CD8-positive, alpha-beta memory T cell (primary cell): ENCODE measurements at regions not wholly inside any gene's neighbourhood (a gene's known extent, or its start where the extent isn't known, plus 50 kb on each side); places are given as distances from the start of the nearest gene placed in this dataset.

Experiments used
- CTCF ChIA-PET: fragments of 350-600 bp; sonication (Branson Sonifier 250); formaldehyde crosslinking; loops from one replicate; lab custom pipeline; 2021; ENCODE audit warnings: antibody characterized with exemption; lab: Charles Lee
- POLR2A ChIA-PET: fragments of 350-600 bp; sonication (Branson Sonifier 250); formaldehyde crosslinking; loops from one replicate; lab custom pipeline; 2021; ENCODE audit warnings: antibody characterized with exemption; lab: Charles Lee
- DNase-seq, 5 donors: peaks; one replicate each; pipeline versions ENCODE4 v3.0.0 to v3.0.0-alpha.2; 2020 to 2022; ENCODE audit warnings: mixed read lengths in 1 of 5
- H3K27ac ChIP-seq: one replicate; pipeline ENCODE4 v1.7.0; 2013; ENCODE audit warnings: low read depth, mild to moderate bottlenecking, low read length, moderate library complexity
- H3K27me3 ChIP-seq: 2 replicates; pipeline ENCODE4 v1.7.0; 2013; ENCODE audit warnings: low read length, mild to moderate bottlenecking; ENCODE audit not compliant: insufficient read depth, poor library complexity, severe bottlenecking
- H3K36me3 ChIP-seq: 2 replicates; pipeline ENCODE4 v1.7.0; 2013; ENCODE audit warnings: mild to moderate bottlenecking, low read length, moderate library complexity; ENCODE audit not compliant: insufficient read depth
- H3K4me1 ChIP-seq: 2 replicates; pipeline ENCODE4 v1.7.0; 2013; ENCODE audit warnings: mild to moderate bottlenecking, low read length, moderate library complexity; ENCODE audit not compliant: insufficient read depth
- H3K4me3 ChIP-seq: 2 replicates; pipeline ENCODE4 v1.7.0; 2013; ENCODE audit warnings: mild to moderate bottlenecking, low read length
- H3K9me3 ChIP-seq: 2 replicates; pipeline ENCODE4 v1.7.0; 2013; ENCODE audit warnings: mild to moderate bottlenecking, low read length
- H3K27ac Mint-ChIP-seq, 8 donors: one replicate each; pipeline ENCODE4 v1.8.0; 2020 to 2021; ENCODE audit warnings: mixed read lengths in 8 of 8, mild to moderate bottlenecking in 6 of 8, inconsistent platforms in 3 of 8, moderate library complexity in 3 of 8
- H3K27me3 Mint-ChIP-seq, 2 donors: one replicate each; pipeline ENCODE4 v1.8.0; 2020 to 2021; ENCODE audit warnings: mixed read lengths in 2 of 2, mild to moderate bottlenecking in 1 of 2, moderate library complexity in 1 of 2
- H3K36me3 Mint-ChIP-seq, 3 donors: one replicate each; pipeline ENCODE4 v1.8.0; 2020 to 2021; ENCODE audit warnings: mixed read lengths in 3 of 3, inconsistent platforms in 1 of 3, mild to moderate bottlenecking in 1 of 3
- H3K4me1 Mint-ChIP-seq, 3 donors: one replicate each; pipeline ENCODE4 v1.8.0; 2020 to 2021; ENCODE audit warnings: mixed read lengths in 3 of 3, inconsistent platforms in 1 of 3, mild to moderate bottlenecking in 1 of 3
- H3K4me3 Mint-ChIP-seq, 7 donors: one replicate each; pipeline ENCODE4 v1.8.0; 2020 to 2021; ENCODE audit warnings: mixed read lengths in 7 of 7, mild to moderate bottlenecking in 6 of 7, moderate library complexity in 4 of 7, inconsistent platforms in 2 of 7
- H3K9me3 Mint-ChIP-seq, 5 donors: one replicate each; pipeline ENCODE4 v1.8.0; 2020 to 2022; ENCODE audit warnings: mixed read lengths in 5 of 5, mild to moderate bottlenecking in 3 of 5, moderate library complexity in 2 of 5, inconsistent platforms in 1 of 5

GRCh38 chr7:113454597-113455169 lies 336.3 kb upstream of the SMIM30 start:
- no peaks in the 10 kb centered on the region for H3K4me1 ChIP-seq
- H3K36me3 ChIP-seq, result no peaks in the 10 kb centered on the region
- Mint-ChIP-seq H3K27me3 (no peaks in the 10 kb centered on the region), H3K27ac (no peak overlapping the region), H3K9me3 (no peaks in the 10 kb centered on the region), H3K4me3 (no peak overlapping the region), H3K36me3 (no peaks in the 10 kb centered on the region), H3K4me1 (no peaks in the 10 kb centered on the region)
- H3K27me3 ChIP-seq, result no peaks in the 10 kb centered on the region
- POLR2A ChIA-PET, result no interaction called here
- no peak overlapping the region for H3K27ac ChIP-seq
- H3K4me3 ChIP-seq, result no peak overlapping the region
- no peaks in the 10 kb centered on the region for H3K9me3 ChIP-seq
- no peak for DNase-seq
- CTCF ChIA-PET, result no interaction called here

- Histone ChIP-seq H3K4me3 (no peak overlapping the region), H3K27ac (no peak overlapping the region), H3K27me3 (no peaks in the 10 kb centered on the region), H3K9me3 (no peaks in the 10 kb centered on the region), H3K36me3 (no peaks in the 10 kb centered on the region), H3K4me1 (no peaks in the 10 kb centered on the region)
- CTCF ChIA-PET, result interaction anchor here (0.6 kb wide), 1 partner anchor 11 kb away, joined by 3 read pairs; no protein-coding TSS in a partner anchor
- POLR2A ChIA-PET, result no interaction called here
- DNase-seq, result no peak
- Mint-ChIP-seq H3K27me3 (no peaks in the 10 kb centered on the region), H3K9me3 (no peaks in the 10 kb centered on the region), H3K27ac (no peak overlapping the region), H3K36me3 (no peaks in the 10 kb centered on the region), H3K4me1 (no peaks in the 10 kb centered on the region), H3K4me3 (no peak overlapping the region)
Observed at GRCh38 chr7:113452245-113452644, 333.9 kb upstream of the SMIM30 start.

- no peaks in the 10 kb centered on the region for H3K36me3 Mint-ChIP-seq
- Histone ChIP-seq H3K9me3 (no peaks in the 10 kb centered on the region), H3K36me3 (no peaks in the 10 kb centered on the region), H3K27me3 (no peaks in the 10 kb centered on the region), H3K4me1 (no peaks in the 10 kb centered on the region), H3K27ac (no peak overlapping the region), H3K4me3 (no peak overlapping the region)
- peaks cover 0 to 2% of the 10 kb centered on the region in 2 donors for H3K27me3 Mint-ChIP-seq
- DNase-seq, result no peak
- H3K4me1 Mint-ChIP-seq, result no peaks in the 10 kb centered on the region
- CTCF ChIA-PET, result no interaction called here
- H3K27ac Mint-ChIP-seq, result no peak overlapping the region
- H3K9me3 Mint-ChIP-seq, result peaks cover 0 to 2% (median 0%) of the 10 kb centered on the region in 5 donors
- POLR2A ChIA-PET, result no interaction called here
- H3K4me3 Mint-ChIP-seq, result no peak overlapping the region
Observed at GRCh38 chr7:113446791-113447190, 328.4 kb upstream of the SMIM30 start.

GRCh38 chr7:113446391-113446790 lies 328.0 kb upstream of the SMIM30 start:
- Mint-ChIP-seq H3K27ac (no peak overlapping the region), H3K27me3 (peaks cover 0 to 3% of the 10 kb centered on the region in 2 donors), H3K4me3 (no peak overlapping the region), H3K4me1 (no peaks in the 10 kb centered on the region), H3K9me3 (peaks cover 0 to 2% (median 0%) of the 10 kb centered on the region in 5 donors), H3K36me3 (no peaks in the 10 kb centered on the region)
- H3K4me1 ChIP-seq, result no peaks in the 10 kb centered on the region
- CTCF ChIA-PET, result no interaction called here
- no peak overlapping the region for H3K4me3 ChIP-seq
- no peaks in the 10 kb centered on the region for H3K27me3 ChIP-seq
- no peak for DNase-seq
- H3K36me3 ChIP-seq, result no peaks in the 10 kb centered on the region
- no peak overlapping the region for H3K27ac ChIP-seq
- no peaks in the 10 kb centered on the region for H3K9me3 ChIP-seq
- POLR2A ChIA-PET, result no interaction called here

- H3K27me3 Mint-ChIP-seq, result peaks cover 0 to 6% of the 10 kb centered on the region in 2 donors
- peaks cover 0 to 2% (median 0%) of the 10 kb centered on the region in 5 donors for H3K9me3 Mint-ChIP-seq
- no peaks in the 10 kb centered on the region for H3K4me1 ChIP-seq
- DNase-seq, result no peak
- no peaks in the 10 kb centered on the region for H3K9me3 ChIP-seq
- H3K27me3 ChIP-seq, result no peaks in the 10 kb centered on the region
- H3K4me1 Mint-ChIP-seq, result no peaks in the 10 kb centered on the region
- no peaks in the 10 kb centered on the region for H3K36me3 ChIP-seq
- no peak overlapping the region for H3K4me3 ChIP-seq
- no peak overlapping the region for H3K27ac Mint-ChIP-seq
- ChIA-PET CTCF (interaction anchor here (0.8 to 0.9 kb wide), 2 partner anchors 22 to 88 kb away, joined by 3 read pairs; no protein-coding TSS in a partner anchor), POLR2A (no interaction called here)
- no peak overlapping the region for H3K4me3 Mint-ChIP-seq
- no peaks in the 10 kb centered on the region for H3K36me3 Mint-ChIP-seq
- H3K27ac ChIP-seq, result no peak overlapping the region
Observed at GRCh38 chr7:113444261-113444660, 325.9 kb upstream of the SMIM30 start.

GRCh38 chr7:113440173-113440572 lies 321.8 kb upstream of the SMIM30 start:
- no peak for DNase-seq
- no peaks in the 10 kb centered on the region for H3K9me3 ChIP-seq
- H3K27ac ChIP-seq, result no peak overlapping the region
- no peaks in the 10 kb centered on the region for H3K4me1 ChIP-seq
- H3K36me3 Mint-ChIP-seq, result no peaks in the 10 kb centered on the region
- no peaks in the 10 kb centered on the region for H3K27me3 ChIP-seq
- ChIA-PET CTCF (no interaction called here), POLR2A (no interaction called here)
- H3K27me3 Mint-ChIP-seq, result peaks cover 0 to 8% of the 10 kb centered on the region in 2 donors
- H3K9me3 Mint-ChIP-seq, result peaks cover 0 to 3% (median 2%) of the 10 kb centered on the region in 5 donors
- no peak overlapping the region for H3K27ac Mint-ChIP-seq
- no peak overlapping the region for H3K4me3 Mint-ChIP-seq
- no peak overlapping the region for H3K4me3 ChIP-seq
- H3K36me3 ChIP-seq, result no peaks in the 10 kb centered on the region
- no peaks in the 10 kb centered on the region for H3K4me1 Mint-ChIP-seq

- H3K4me1 ChIP-seq, result no peaks in the 10 kb centered on the region
- H3K4me3 ChIP-seq, result no peak overlapping the region
- Mint-ChIP-seq H3K27me3 (peaks cover 0 to 2% of the 10 kb centered on the region in 2 donors), H3K36me3 (no peaks in the 10 kb centered on the region), H3K9me3 (peaks cover 0 to 3% (median 0%) of the 10 kb centered on the region in 5 donors), H3K4me3 (no peak overlapping the region), H3K27ac (no peak overlapping the region), H3K4me1 (no peaks in the 10 kb centered on the region)
- DNase-seq, result no peak
- POLR2A ChIA-PET, result no interaction called here
- H3K9me3 ChIP-seq, result no peaks in the 10 kb centered on the region
- no peak overlapping the region for H3K27ac ChIP-seq
- no peaks in the 10 kb centered on the region for H3K27me3 ChIP-seq
- CTCF ChIA-PET, result no interaction called here
- no peaks in the 10 kb centered on the region for H3K36me3 ChIP-seq
Observed at GRCh38 chr7:113431406-113431805, 313.1 kb upstream of the SMIM30 start.

- H3K4me1 ChIP-seq, result no peaks in the 10 kb centered on the region
- H3K36me3 Mint-ChIP-seq, result no peaks in the 10 kb centered on the region
- H3K9me3 Mint-ChIP-seq, result no peaks in the 10 kb centered on the region
- H3K27me3 ChIP-seq, result no peaks in the 10 kb centered on the region
- no peaks in the 10 kb centered on the region for H3K9me3 ChIP-seq
- H3K27me3 Mint-ChIP-seq, result no peaks in the 10 kb centered on the region
- ChIA-PET POLR2A (no interaction called here), CTCF (interaction anchor here (1.3 to 4.3 kb wide), 2 partner anchors 874 kb away, joined by 6 to 17 read pairs; no protein-coding TSS in a partner anchor)
- no peak overlapping the region for H3K4me3 ChIP-seq
- H3K27ac Mint-ChIP-seq, result no peak overlapping the region
- H3K4me3 Mint-ChIP-seq, result no peak overlapping the region
- no peaks in the 10 kb centered on the region for H3K36me3 ChIP-seq
- no peak for DNase-seq
- no peak overlapping the region for H3K27ac ChIP-seq
- H3K4me1 Mint-ChIP-seq, result peaks cover 3 to 4% (median 3%) of the 10 kb centered on the region in 3 donors
Observed at GRCh38 chr7:113424185-113424817, 305.9 kb upstream of the SMIM30 start.
